HK-2 (cell line): ENCODE measurements at regions not wholly inside any gene's neighbourhood (a gene's known extent, or its start where the extent isn't known, plus 50 kb on each side); places are given as distances from the start of the nearest gene placed in this dataset.
A peak's percentile ranks its signal among the peaks of the same experiment; 100 is the strongest.

Source experiments
- DNase-seq: peaks from one replicate; pipeline ENCODE4 v3.0.0-alpha.2; 2018; ENCODE audit not compliant: unreplicated experiment

GRCh38 chr2:238701341-238702206 is 146.3 kb upstream of the TWIST2 start:
- no peak for DNase-seq

- no peak for DNase-seq
These were observed 145.4 kb upstream of the TWIST2 start for GRCh38 chr2:238702276-238703052.

- no peak for DNase-seq
These were observed 144.9 kb upstream of the TWIST2 start for GRCh38 chr2:238703053-238703415.

GRCh38 chr2:238703436-238703835 is 144.4 kb upstream of the TWIST2 start:
- DNase-seq, result no peak

- no peak for DNase-seq
These were observed 143.2 kb upstream of the TWIST2 start for GRCh38 chr2:238704471-238705225.

- no peak for DNase-seq
These were observed 141.7 kb upstream of the TWIST2 start for GRCh38 chr2:238706163-238706562.

GRCh38 chr2:238706673-238707072 is 141.2 kb upstream of the TWIST2 start:
- no peak for DNase-seq

GRCh38 chr2:238709325-238710025 is 138.4 kb upstream of the TWIST2 start:
- no peak for DNase-seq

GRCh38 chr2:238710032-238710735 is 137.7 kb upstream of the TWIST2 start:
- no peak for DNase-seq

- no peak for DNase-seq
These were observed 137.1 kb upstream of the TWIST2 start for GRCh38 chr2:238710787-238711186.

GRCh38 chr2:238711346-238711745 is 136.5 kb upstream of the TWIST2 start:
- no peak for DNase-seq

GRCh38 chr2:238712011-238712410 is 135.9 kb upstream of the TWIST2 start:
- no peak for DNase-seq

- DNase-seq, result no peak
These were observed 134.6 kb upstream of the TWIST2 start for GRCh38 chr2:238713198-238713826.

GRCh38 chr2:238714038-238714528 is 133.8 kb upstream of the TWIST2 start:
- DNase-seq, result no peak

- DNase-seq, result no peak
These were observed 131.7 kb upstream of the TWIST2 start for GRCh38 chr2:238716171-238716570.

GRCh38 chr2:238716585-238716984 is 131.3 kb upstream of the TWIST2 start:
- no peak for DNase-seq

- no peak for DNase-seq
These were observed 130.8 kb upstream of the TWIST2 start for GRCh38 chr2:238717084-238717483.

GRCh38 chr2:238719641-238720040 is 128.2 kb upstream of the TWIST2 start:
- DNase-seq, result no peak

GRCh38 chr2:238720232-238720672 is 127.6 kb upstream of the TWIST2 start:
- DNase-seq, result peak; percentile 21

- no peak for DNase-seq
These were observed 125.7 kb upstream of the TWIST2 start for GRCh38 chr2:238722181-238722580.
